Stomach (tissue), 4 donors: ENCODE measurements at regions not wholly inside any gene's neighbourhood (a gene's known extent, or its start where the extent isn't known, plus 50 kb on each side); places are given as distances from the start of the nearest gene placed in this dataset.

ENCODE experiments used
- POLR2A ChIP-seq, 4 donors: fragments of 450-650 bp; IDR thresholded peaks; one replicate each; pipeline ENCODE4 v1.6.1; 2016; ENCODE audit warnings: antibody characterized with exemption in 4 of 4, control low read depth in 2 of 4, mild to moderate bottlenecking in 1 of 4, moderate library complexity in 1 of 4
- TF ChIP-seq, protein P1 (sequence below), 7 experiments: fragments of 450-650 bp in 4 of 7; fragments of 200-600 bp in 3 of 7; sonication (generic) in 3 of 7; IDR thresholded peaks; one replicate each; pipeline ENCODE4 v1.5.1; 2016 to 2019; ENCODE audit warnings: antibody characterized with exemption in 7 of 7, control low read depth in 2 of 7, mild to moderate bottlenecking in 1 of 7

DNA sequence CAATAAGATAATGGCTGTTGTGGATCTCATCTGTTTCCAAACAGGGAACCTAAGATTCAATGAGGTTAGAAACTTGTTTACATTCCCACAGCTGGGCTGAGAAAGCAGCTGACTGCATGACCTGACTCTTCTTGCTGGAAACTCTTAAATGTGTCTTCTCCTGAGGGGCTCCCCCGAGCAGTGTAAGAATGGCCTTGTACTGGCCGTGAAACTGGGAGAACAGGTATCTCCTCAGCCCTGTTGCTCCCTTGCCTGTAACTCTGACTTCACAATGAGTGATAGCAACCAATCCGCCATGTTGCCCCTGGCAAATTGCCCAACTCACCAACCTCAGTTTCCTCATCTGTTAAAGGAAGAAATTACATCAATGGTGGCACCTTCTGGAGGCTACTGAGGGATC, 59.1 kb upstream of the CCL2 start:
- TF ChIP-seq, protein P1, sequence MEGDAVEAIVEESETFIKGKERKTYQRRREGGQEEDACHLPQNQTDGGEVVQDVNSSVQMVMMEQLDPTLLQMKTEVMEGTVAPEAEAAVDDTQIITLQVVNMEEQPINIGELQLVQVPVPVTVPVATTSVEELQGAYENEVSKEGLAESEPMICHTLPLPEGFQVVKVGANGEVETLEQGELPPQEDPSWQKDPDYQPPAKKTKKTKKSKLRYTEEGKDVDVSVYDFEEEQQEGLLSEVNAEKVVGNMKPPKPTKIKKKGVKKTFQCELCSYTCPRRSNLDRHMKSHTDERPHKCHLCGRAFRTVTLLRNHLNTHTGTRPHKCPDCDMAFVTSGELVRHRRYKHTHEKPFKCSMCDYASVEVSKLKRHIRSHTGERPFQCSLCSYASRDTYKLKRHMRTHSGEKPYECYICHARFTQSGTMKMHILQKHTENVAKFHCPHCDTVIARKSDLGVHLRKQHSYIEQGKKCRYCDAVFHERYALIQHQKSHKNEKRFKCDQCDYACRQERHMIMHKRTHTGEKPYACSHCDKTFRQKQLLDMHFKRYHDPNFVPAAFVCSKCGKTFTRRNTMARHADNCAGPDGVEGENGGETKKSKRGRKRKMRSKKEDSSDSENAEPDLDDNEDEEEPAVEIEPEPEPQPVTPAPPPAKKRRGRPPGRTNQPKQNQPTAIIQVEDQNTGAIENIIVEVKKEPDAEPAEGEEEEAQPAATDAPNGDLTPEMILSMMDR (IDR thresholded peaks at IDR 0.05) = no peak
- no peak for TF ChIP-seq POLR2A (IDR thresholded peaks at IDR 0.05)
